Colon (tissue), 2 donors: ENCODE measurements at regions not wholly inside any gene's neighbourhood (a gene's known extent, or its start where the extent isn't known, plus 50 kb on each side); places are given as distances from the start of the nearest gene placed in this dataset.
"Not testable (repeated sequence)": the region's sequence is repeated elsewhere in the genome, so short reads cannot be mapped to it uniquely, and the experiment has no call there.

Experiments
- FAIRE-seq: peaks from 2 replicates; lab custom pipeline; 2012; peaks lifted over from hg19 to GRCh38; lab: Jason Lieb, UNC
- donor health status: control.
- donor health status: control.

DNA sequence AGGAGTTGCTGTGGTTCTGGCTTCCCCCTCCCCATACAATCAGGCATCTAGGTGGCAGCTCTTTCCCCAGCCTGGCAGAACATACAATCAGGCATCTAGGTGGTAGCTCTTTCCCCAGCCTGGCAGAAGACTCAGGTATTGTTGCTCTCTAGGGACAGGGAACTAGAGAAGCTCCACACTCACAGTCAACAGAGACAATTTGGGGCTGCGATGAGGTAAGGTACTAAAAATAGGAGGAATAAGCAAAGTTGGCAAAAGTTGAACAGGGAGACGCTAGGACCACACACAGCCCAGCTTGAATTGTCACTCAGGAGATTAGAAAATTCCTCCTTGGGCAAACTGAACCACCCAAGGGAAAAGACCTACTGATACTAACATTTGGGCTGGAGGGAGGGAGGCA is 315.5 kb upstream of the CDH5 start:
- FAIRE-seq: no peak

DNA sequence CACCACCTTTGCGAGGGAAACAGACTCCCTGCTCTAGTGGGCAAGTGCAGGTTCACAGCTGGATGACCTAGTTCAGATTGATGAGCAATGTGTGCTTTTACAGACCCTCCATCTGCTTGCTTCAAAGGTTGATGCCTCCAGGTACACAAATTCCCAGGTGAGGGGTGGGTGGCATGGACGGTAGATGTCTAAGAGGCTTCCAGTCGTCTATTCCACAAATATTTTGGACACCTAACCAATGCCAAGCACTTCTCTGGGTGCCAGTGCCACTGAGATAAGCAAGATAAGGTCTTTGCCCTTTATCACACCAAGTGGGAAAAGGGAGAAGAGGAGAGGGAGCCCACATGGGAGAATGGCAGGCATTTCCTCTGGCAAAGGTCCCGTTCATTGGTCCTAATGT is 316.6 kb upstream of the CDH5 start:
- no peak for FAIRE-seq

DNA sequence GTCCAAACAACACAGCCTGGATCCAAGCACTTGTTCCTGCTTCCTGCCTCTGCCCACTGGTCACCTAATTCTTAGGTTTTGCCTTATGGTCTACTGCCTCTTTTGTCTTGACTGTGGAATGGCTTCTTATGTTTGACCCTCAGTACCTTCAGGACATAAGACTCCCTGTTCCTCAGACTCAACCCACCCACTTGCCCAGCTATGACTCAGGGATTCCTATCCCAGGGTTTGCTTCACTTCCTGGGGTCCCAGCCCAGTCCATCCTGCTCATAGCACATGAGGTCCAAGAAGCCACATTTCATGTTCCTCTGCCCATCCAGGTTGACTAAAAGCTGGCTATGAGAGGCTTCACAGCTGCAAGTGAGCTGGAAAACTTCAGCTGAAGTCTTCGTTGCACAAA is 320.9 kb upstream of the CDH5 start:
- no peak for FAIRE-seq

DNA sequence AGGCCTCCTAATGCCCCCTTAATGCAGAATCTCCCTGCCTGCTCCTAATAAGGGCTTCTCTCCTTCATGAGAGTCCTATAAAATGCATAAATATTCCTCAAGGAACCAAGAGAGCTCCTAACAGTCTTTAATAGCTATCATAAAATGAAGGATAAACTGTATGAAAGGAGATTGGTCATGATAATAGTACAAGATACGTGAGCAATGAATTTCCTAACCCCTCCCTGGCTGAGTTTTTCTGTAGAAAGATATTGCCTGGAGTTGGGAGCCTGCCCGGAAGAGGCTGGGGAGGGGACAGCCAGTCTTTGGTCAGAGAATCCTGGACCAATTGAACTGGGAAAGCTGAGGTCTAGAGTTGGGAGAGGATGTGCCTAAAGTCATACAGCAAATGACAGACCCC is 321.9 kb upstream of the CDH5 start:
- FAIRE-seq: no peak

DNA sequence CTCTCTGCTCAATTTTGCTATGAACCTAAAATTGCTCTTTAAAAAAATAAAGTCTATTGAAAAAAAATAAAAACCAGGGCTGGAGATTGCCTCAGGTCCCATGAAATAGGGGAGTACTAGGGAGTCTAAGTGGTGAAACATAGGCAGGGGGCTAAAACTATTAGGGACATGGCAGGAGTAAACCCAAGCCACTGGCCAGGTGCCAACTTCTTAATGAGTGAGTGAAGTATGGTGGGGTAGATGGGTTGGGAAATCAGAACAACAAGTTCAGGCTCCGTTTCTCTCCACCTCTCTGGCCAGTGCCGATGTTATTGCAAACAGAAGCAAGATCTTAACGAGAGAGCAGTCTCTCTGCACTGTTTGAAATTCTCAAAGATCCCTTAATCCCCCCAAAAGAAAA is 322.4 kb upstream of the CDH5 start:
- no peak for FAIRE-seq

DNA sequence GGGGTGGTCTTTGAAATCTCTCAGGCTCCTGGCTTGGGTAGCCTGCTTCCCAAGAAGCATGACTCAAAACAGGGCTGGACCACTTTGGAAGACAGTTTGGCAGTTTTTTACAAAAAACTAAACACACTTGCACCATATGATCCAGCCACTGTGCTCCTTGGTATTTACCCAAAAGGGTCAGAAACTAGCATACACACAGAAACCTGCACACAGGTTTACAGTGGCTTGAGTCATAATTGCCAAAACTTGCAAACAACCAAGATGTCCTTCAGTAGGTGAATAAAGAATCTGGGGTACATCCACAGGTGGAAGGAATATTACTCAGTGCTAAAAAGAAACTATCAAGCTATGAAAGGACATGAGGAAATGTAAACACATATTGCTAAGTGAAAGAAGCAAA is 323.2 kb upstream of the CDH5 start:
- FAIRE-seq: no peak

DNA sequence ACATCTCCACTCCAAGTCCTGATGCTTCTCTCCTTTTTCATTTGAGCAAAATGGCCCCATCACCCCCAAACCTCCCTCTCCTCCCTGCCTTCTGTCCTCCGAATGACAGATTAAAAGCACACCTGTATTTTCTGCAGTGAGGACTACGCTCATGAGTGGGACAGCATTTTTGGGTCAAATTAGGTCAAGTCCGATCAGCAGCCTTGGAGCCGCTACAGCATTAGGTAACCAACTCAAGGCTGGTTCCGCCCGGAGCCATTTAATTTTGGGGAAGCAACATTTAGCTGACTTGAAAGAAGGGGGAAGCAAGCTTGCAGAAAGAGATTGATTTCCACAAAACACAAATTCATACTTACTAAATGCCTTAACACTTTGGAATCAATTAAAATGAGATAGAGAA is 324.1 kb upstream of the CDH5 start:
- no peak for FAIRE-seq

DNA sequence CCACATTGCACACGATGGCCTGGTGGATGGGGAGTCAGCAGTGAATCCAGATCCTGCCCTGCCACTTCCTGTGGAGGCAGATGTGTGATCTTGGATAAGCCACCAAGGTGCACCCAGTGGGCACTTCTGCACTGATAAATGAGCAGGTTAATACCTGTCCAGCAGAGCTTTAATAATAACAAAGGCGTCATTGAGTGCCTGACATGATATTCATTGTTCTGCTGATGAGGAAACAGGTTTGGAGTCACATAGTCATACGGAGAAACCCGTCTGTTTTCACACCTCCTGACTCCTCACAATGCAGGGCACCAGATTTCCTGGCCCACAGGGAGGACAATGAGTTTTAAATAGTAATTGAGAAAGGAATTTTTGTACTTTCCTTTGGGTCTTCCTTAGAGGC is 324.6 kb upstream of the CDH5 start:
- FAIRE-seq: no peak

DNA sequence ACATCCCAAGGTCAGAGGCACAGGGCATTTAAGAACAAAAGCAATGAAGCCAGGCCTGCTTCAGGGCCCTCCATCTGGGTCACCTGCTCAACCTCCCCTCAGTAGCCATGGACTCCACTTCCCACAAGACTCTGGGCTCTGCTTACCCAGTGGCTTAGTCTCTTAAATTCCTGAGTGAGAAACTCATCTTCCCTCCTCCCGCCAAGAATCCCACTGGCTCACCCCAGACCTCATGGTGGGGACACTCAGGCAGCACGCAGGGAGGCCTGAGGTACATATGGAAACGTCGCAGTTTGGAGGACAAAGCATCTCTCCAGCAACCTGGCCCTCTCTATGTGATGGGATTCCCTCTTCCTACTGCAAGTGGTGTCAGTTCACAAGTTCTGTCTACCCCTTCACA is 326.7 kb upstream of the CDH5 start:
- no peak for FAIRE-seq

DNA sequence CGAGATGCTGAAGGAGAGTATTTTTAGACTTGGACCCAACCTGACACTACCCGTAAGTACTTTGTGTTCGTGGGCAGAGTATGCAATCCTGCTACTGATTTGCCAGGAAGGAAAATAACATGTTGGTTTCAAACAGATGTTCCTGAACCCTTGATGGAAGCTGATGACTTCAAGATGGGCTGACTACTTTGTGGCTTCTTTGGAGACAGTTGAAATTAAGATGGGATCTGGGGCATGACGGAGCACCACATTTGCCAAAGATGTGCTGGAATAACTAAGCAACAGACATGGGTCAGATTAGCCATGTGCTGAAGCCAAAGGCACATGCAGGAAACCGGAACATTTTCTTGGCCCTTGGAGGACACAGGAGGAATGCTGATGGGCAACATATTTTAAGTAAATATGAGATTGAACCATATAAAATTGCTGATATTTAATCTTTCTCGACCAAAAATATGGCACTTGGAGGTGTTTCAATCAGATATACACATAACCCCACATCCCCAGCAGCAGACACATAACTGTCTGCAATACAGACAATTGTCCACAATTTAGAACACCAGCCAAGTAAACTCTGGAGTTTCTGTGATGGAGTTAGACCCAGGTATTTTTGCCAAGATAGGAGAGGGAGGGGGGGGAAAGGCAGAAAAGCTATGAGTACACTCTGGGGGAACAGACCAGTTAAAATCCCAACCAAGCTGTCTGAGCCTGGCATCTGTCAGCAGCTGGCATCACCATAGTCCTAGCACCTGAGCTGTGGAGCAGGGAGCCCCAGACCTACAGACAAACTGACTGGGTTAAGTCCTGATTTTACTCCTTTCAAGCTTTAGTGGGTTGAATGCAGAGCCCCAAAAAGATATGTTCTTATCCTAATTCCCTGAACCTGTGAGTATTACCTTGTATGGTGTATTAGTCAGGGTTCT is 329.4 kb upstream of the CDH5 start:
- FAIRE-seq: no peak

DNA sequence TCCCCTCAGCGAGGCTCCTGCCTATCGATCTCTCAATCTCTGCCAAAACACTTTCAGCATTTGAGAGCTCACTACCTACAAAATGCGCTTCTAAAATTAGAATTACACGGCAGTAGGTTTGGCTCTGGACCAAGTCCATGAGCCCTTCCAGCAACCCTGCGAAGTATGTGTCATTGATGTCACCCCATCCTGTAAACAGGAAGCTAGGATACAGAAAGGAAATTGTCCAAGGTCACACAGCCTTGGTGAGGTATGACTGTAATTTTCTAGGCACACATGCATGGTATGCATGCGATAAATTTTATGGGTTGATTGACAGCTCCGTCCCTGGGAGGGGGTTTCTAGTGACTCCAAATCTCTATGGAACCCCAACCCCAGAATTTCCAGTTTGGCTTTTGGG is 330.3 kb upstream of the CDH5 start:
- FAIRE-seq: no peak

DNA sequence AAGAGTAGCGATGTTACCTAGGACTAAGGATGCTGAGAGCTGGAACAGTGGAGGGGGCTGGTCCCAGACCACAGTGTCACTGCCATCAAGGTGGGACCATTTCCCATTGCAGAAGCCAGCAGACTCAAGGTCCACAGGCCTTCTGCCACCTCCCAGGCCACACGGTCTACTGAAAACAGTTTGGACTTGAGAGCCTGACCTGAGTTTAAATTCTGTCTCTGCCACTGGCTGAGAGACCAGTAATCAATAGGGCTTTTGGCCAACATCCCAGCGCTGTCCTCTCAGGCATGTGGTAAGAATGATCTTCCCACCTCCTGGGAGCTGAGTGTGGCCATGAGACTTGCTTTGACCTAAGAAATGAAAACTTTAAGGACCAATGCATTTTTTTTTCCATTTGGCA is 331.4 kb upstream of the CDH5 start:
- no peak for FAIRE-seq

DNA sequence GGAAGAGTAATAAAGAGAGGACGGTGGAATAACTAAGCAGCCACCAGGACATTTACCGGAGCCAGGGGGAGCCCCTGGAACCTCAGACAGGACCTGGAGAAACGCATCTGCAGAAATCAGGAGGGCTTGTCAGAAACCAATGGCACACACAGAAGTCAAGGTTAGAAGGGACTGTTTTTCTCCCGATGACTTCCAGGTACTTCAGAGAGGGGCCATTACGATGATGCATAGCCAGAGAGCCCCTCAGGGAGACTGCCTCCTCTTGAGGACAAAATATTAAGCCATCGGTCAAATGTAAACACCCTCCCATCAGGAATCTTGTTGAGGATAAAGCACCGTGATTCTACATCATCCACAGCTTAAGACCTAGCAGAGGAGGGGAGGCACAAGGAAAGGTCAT is 333.6 kb upstream of the CDH5 start:
- FAIRE-seq: no peak

DNA sequence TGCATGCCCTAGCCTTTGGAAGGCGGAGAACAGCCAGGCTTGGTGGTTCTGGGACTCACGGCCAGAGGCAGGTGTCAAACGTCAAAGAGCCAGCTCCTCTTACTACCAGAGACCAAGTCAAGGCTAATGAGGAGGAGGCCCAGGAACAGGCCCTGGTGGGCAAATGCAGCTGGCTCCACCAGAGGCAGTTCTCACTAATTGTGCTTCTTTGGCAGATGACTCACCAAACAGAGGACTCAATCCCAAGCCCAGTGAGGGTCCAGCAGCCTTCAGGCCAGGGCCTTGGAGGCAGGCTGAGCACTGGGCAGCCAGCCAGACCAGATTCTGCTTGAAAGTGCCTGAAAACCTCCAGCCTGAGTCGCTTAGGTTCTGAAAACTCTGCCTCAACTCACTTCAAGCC is 336.5 kb upstream of the CDH5 start:
- FAIRE-seq: no peak

DNA sequence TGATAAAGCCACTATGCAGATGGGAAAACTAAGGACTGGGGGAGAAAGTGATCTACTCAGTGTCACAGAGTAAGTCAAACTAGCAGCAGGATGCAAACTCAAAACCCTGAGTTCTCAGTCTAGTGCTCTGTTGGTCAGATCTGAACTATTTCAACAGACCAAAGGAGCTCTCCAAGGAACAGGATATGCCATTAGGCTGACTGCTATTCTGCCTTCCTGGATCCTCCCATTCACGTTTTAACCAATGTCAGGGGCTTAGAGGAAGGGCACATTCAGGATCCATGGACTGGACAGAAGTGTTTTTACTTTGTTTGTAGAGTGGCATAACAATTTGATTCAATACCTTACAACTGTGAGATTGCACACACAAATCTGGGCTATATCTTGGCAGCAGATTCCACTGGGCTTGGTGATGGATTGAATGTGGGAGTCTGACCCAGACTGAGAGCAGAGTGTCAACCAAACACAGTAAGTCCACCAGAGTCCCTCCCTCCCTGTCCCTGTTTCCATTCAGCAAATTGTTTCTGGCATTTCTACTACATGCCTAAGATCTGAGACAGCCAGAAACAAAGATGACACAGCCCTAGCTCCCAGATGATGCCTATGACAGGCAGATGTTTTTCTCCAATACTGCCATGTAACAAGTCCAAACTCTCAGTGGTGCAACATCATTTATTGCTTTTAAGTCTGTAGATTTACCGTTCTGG is 337.8 kb upstream of the CDH5 start:
- FAIRE-seq: no peak

DNA sequence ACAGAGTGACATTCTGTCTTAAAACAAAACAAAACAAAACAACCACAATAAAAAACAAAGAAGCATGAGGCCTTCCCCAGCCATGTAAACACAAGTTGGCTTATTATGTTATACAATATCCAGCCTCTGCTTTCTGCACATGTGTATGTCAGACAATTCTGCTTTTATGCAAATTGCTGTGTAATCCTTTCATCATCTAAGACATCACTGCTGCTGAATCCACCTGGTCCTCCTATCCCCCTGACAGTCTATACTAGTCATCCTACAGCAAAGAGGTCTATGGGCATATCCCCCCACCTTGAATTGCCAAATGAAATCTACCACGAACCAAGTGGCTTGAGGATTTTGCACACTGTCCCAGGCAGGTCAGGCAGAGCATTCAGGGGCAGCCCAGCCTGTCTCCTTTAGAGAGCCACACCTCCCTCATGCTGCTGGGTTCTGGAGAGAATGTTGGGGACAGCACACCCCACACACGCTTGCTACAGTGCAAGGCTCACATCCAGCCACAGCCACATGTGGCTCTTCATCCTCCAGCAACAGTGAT is 339.6 kb upstream of the CDH5 start:
- FAIRE-seq: no peak

DNA sequence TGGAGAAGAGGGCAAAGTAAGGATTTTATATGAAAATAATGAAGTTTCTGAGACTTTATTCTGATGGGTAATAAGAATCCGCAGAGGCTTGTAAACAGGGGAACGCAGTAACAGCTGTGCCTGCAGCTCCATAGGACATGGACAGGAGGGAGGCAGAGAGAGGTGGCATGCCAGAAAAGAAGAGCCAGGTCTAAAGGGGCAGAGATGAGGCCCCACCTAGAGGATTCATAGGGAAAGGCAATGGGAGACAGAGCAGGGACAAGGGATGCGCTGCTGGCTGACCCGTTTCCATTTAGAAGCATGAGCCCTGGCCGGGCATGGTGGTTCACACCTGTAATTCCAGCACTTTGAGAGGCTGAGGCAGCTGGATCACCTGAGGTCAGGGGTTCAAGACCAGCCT is 340.3 kb upstream of the CDH5 start:
- no peak for FAIRE-seq

DNA sequence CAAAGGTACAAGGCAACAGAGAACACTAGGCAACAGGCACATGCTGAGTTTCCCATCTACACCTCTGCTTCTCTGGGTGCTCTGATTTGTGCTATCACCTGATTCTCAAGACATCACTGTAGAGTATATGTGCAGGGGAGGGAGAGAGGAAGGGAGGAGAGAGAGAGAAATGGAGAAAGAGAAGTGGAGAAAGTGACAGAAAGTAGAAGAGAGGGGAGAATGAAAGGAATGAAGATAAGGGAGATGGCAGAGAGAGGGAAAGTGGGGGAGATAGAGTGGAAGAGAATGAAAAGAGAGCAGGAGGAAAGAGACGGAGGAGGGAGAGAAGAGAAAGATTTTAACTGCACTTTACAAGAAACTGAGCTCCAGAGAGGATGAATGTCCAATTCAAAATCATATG is 340.7 kb upstream of the CDH5 start:
- FAIRE-seq: no peak

DNA sequence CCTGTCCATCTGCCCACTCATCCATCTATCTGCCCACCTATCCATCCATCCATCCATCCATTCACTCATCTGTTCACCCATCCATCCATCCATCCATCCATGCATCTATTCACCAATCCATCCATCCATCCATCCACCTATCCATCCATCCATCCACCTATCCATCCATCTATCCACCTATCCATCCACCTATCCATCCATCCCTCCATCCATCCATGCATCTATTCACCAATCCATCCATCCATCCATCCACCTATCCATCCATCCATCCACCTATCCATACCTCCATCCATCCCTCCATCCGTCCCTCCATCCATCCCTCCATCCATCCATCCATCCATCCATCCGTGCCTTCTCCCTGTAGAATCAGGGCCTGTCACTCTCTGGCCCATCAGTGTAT is 341.9 kb upstream of the CDH5 start:
- not testable (repeated sequence) for FAIRE-seq

DNA sequence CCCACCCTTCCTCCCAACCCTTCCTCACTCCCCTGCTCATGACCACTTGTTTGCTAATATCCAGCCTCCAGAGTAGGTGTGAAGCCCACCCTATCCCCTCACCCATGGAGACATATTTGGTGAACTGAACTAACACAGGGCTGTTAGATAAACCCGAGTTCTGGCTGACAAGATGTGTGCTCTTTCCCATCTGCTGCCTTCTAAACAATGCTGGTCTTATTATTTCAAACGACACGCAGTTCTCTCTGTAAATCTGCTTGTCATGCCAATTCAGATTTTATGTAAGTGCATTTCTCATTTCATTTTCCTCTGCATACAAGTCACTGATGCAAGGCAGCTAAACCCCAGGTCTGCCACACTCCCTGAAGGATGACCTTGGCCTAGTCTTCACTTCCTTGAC is 343.0 kb upstream of the CDH5 start:
- FAIRE-seq: no peak

DNA sequence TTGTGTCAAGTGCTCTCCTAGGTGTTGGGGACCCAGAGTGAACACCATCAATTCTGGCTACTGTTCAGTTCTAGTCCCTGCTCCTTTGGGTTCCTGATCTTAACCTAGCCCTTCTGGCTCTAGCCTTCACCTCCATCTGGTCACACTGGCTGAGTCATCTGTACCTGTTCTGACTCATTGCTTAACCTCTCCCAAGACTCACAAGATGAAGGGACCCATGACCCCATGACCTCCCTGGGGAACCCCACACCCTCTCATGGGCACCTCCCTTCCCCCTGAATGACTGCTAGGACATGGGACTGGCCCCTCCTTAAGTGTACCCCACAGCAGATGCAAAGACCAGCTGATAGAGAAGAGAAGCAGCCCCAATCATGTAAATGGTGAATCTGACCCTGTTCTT is 345.8 kb upstream of the CDH5 start:
- FAIRE-seq: no peak

DNA sequence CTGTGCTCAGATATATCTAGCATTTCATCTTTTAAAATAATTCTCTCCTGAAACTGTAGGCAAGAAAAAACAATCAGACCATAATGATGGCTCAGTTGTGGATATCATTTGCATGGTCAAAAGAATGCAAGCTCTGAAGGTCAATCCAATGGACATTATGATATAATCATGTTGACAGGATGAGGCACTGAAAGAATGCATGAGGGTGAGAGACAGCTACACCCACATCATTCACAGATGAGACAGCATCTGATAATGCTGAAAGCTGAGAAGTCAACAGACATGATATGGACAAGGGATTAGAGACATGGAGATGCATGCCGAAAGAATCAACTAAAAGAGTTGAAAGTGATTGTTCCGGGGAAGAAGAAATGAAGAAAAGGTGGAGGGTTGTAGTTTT is 346.4 kb upstream of the CDH5 start:
- no peak for FAIRE-seq

DNA sequence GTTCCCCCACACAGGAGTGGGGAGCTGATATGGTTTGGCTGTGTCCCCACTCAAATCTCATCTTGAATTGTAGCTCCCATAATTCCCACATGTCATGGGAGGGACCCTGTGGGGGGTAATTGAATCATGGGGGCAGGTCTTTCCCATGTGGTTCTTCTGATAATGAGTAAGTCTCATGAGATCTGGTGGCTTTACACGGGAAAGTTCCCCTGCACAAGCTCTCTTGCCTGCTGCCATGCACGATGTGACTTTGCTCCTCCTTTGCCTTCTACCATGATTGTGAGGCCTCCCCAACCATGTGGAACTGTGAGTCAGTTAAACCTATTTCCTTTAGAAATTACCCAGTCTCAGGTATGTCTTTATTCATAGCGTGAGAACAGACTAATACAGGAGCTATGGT is 347.0 kb upstream of the CDH5 start:
- FAIRE-seq: not testable (repeated sequence)

DNA sequence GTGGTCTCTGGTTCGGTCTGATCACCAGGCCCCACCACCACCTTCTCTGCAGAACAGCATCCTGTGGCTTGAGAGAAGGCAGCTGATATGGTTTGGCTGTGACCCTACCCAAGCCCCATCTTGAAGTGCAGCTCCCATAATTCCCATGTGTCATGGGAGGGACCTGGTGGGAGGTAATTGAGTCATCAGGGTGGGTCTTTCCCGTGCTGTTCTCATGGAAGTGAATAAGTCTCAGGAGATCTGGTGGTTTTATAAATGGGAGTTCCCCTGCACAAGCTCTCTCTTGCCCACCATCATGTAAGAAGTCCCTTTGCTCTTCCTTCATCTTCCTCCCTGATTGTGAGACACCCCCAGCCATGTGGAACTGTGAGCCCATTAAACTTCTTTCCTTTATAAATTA is 352.3 kb upstream of the CDH5 start:
- no peak for FAIRE-seq
